IPS-20b (cell line): ENCODE measurements at regions not wholly inside any gene's neighbourhood (a gene's known extent, or its start where the extent isn't known, plus 50 kb on each side); places are given as distances from the start of the nearest gene placed in this dataset.

Experiments used
- H3K27ac ChIP-seq: one replicate; pipeline ENCODE4 v1.5.1; 2013; ENCODE audit warnings: low read length
- H3K27me3 ChIP-seq: 2 replicates; pipeline ENCODE4 v1.6.1; 2013; ENCODE audit warnings: mild to moderate bottlenecking, low read length, inconsistent platforms; ENCODE audit not compliant: insufficient read depth
- H3K36me3 ChIP-seq: 2 replicates; pipeline ENCODE4 v1.6.1; 2013; ENCODE audit warnings: low read depth, mild to moderate bottlenecking, inconsistent platforms, low read length, moderate library complexity; ENCODE audit not compliant: insufficient read depth
- H3K4me1 ChIP-seq: 2 replicates; pipeline ENCODE4 v1.6.1; 2013; ENCODE audit warnings: mild to moderate bottlenecking, control low read depth, inconsistent platforms, low read length, moderate library complexity; ENCODE audit not compliant: insufficient read depth
- H3K4me3 ChIP-seq: 2 replicates; pipeline ENCODE4 v1.5.1; 2013; ENCODE audit warnings: mild to moderate bottlenecking, low read length, inconsistent platforms
- H3K9ac ChIP-seq: 2 replicates; pipeline ENCODE4 v1.6.1; 2013; ENCODE audit warnings: low read depth, mild to moderate bottlenecking, inconsistent platforms, low read length, moderate library complexity
- H3K9me3 ChIP-seq: 2 replicates; pipeline ENCODE4 v1.6.1; 2013; ENCODE audit warnings: mild to moderate bottlenecking, low read depth, low read length, inconsistent platforms; ENCODE audit not compliant: insufficient read depth

- Histone ChIP-seq H3K27me3 (no peaks in the 10 kb centered on the region), H3K36me3 (no peaks in the 10 kb centered on the region), H3K4me3 (no peak overlapping the region), H3K27ac (no peak overlapping the region), H3K4me1 (no peaks in the 10 kb centered on the region), H3K9me3 (no peaks in the 10 kb centered on the region), H3K9ac (no peak overlapping the region)
Measured at GRCh38 chr2:66994654-66995053, 402.5 kb upstream of the ETAA1 start.

- H3K27me3 ChIP-seq, result no peaks in the 10 kb centered on the region
- H3K4me1 ChIP-seq, result no peaks in the 10 kb centered on the region
- no peaks in the 10 kb centered on the region for H3K9me3 ChIP-seq
- H3K27ac ChIP-seq, result no peak overlapping the region
- H3K9ac ChIP-seq, result no peak overlapping the region
- H3K4me3 ChIP-seq, result no peak overlapping the region
- no peaks in the 10 kb centered on the region for H3K36me3 ChIP-seq
Measured at GRCh38 chr2:66995636-66996035, 401.5 kb upstream of the ETAA1 start.

GRCh38 chr2:67002618-67003371 is 394.3 kb upstream of the ETAA1 start:
- no peak overlapping the region for H3K27ac ChIP-seq
- H3K36me3 ChIP-seq, result no peaks in the 10 kb centered on the region
- no peak overlapping the region for H3K4me3 ChIP-seq
- H3K9ac ChIP-seq, result no peak overlapping the region
- H3K9me3 ChIP-seq, result no peaks in the 10 kb centered on the region
- H3K4me1 ChIP-seq, result no peaks in the 10 kb centered on the region
- H3K27me3 ChIP-seq, result no peaks in the 10 kb centered on the region

- no peaks in the 10 kb centered on the region for H3K27me3 ChIP-seq
- no peak overlapping the region for H3K9ac ChIP-seq
- H3K27ac ChIP-seq, result no peak overlapping the region
- no peaks in the 10 kb centered on the region for H3K4me1 ChIP-seq
- H3K9me3 ChIP-seq, result no peaks in the 10 kb centered on the region
- H3K36me3 ChIP-seq, result no peaks in the 10 kb centered on the region
- no peak overlapping the region for H3K4me3 ChIP-seq
Measured at GRCh38 chr2:67006373-67006960, 390.7 kb upstream of the ETAA1 start.

GRCh38 chr2:67008155-67008554 is 389.0 kb upstream of the ETAA1 start:
- Histone ChIP-seq H3K9ac (no peak overlapping the region), H3K4me1 (no peaks in the 10 kb centered on the region), H3K27ac (no peak overlapping the region), H3K27me3 (no peaks in the 10 kb centered on the region), H3K9me3 (no peaks in the 10 kb centered on the region), H3K4me3 (no peak overlapping the region), H3K36me3 (no peaks in the 10 kb centered on the region)

- no peaks in the 10 kb centered on the region for H3K9me3 ChIP-seq
- no peak overlapping the region for H3K9ac ChIP-seq
- no peaks in the 10 kb centered on the region for H3K27me3 ChIP-seq
- no peaks in the 10 kb centered on the region for H3K36me3 ChIP-seq
- H3K4me1 ChIP-seq, result no peaks in the 10 kb centered on the region
- H3K27ac ChIP-seq, result no peak overlapping the region
- no peak overlapping the region for H3K4me3 ChIP-seq
Measured at GRCh38 chr2:67012165-67012564, 385.0 kb upstream of the ETAA1 start.

GRCh38 chr2:67013821-67014220 is 383.3 kb upstream of the ETAA1 start:
- Histone ChIP-seq H3K4me3 (no peak overlapping the region), H3K27me3 (no peaks in the 10 kb centered on the region), H3K4me1 (no peaks in the 10 kb centered on the region)

GRCh38 chr2:67015681-67016080 is 381.5 kb upstream of the ETAA1 start:
- no peaks in the 10 kb centered on the region for H3K4me1 ChIP-seq
- H3K27ac ChIP-seq, result no peak overlapping the region
- no peak overlapping the region for H3K4me3 ChIP-seq
- H3K27me3 ChIP-seq, result no peaks in the 10 kb centered on the region
- H3K9me3 ChIP-seq, result no peaks in the 10 kb centered on the region
- H3K36me3 ChIP-seq, result no peaks in the 10 kb centered on the region
- no peak overlapping the region for H3K9ac ChIP-seq

More at GRCh38 chr2:67013821-67014220, 383.3 kb upstream of the ETAA1 start:
- Histone ChIP-seq H3K9ac (no peak overlapping the region), H3K9me3 (no peaks in the 10 kb centered on the region), H3K27ac (no peak overlapping the region), H3K36me3 (no peaks in the 10 kb centered on the region)

GRCh38 chr2:67018301-67018700 is 378.8 kb upstream of the ETAA1 start:
- no peaks in the 10 kb centered on the region for H3K36me3 ChIP-seq
- H3K9ac ChIP-seq, result no peak overlapping the region
- no peaks in the 10 kb centered on the region for H3K4me1 ChIP-seq
- no peak overlapping the region for H3K4me3 ChIP-seq
- no peaks in the 10 kb centered on the region for H3K9me3 ChIP-seq
- no peak overlapping the region for H3K27ac ChIP-seq
- no peaks in the 10 kb centered on the region for H3K27me3 ChIP-seq

- Histone ChIP-seq H3K4me1 (no peaks in the 10 kb centered on the region), H3K9me3 (no peaks in the 10 kb centered on the region)
Measured at GRCh38 chr2:67032076-67032475, 365.1 kb upstream of the ETAA1 start.

GRCh38 chr2:67036444-67036843 is 360.7 kb upstream of the ETAA1 start:
- no peak overlapping the region for H3K9ac ChIP-seq

More at GRCh38 chr2:67032076-67032475, 365.1 kb upstream of the ETAA1 start:
- H3K27me3 ChIP-seq, result no peaks in the 10 kb centered on the region
- no peak overlapping the region for H3K9ac ChIP-seq
- H3K36me3 ChIP-seq, result no peaks in the 10 kb centered on the region
- H3K4me3 ChIP-seq, result no peak overlapping the region
- no peak overlapping the region for H3K27ac ChIP-seq

GRCh38 chr2:67037655-67038054 is 359.5 kb upstream of the ETAA1 start:
- H3K36me3 ChIP-seq, result no peaks in the 10 kb centered on the region
- H3K9me3 ChIP-seq, result no peaks in the 10 kb centered on the region
- H3K4me1 ChIP-seq, result no peaks in the 10 kb centered on the region
- H3K27ac ChIP-seq, result no peak overlapping the region
- H3K27me3 ChIP-seq, result no peaks in the 10 kb centered on the region
- H3K9ac ChIP-seq, result no peak overlapping the region
- no peak overlapping the region for H3K4me3 ChIP-seq

More at GRCh38 chr2:67036444-67036843, 360.7 kb upstream of the ETAA1 start:
- H3K27me3 ChIP-seq, result no peaks in the 10 kb centered on the region
- H3K4me3 ChIP-seq, result no peak overlapping the region
- H3K36me3 ChIP-seq, result no peaks in the 10 kb centered on the region
- no peaks in the 10 kb centered on the region for H3K4me1 ChIP-seq
- no peaks in the 10 kb centered on the region for H3K9me3 ChIP-seq
- H3K27ac ChIP-seq, result no peak overlapping the region
